BLaER1 (cell line): ENCODE measurements at regions not wholly inside any gene's neighbourhood (a gene's known extent, or its start where the extent isn't known, plus 50 kb on each side); places are given as distances from the start of the nearest gene placed in this dataset.
"Not testable (repeated sequence)": the region's sequence is repeated elsewhere in the genome, so short reads cannot be mapped to it uniquely, and the experiment has no call there.

Source experiments
- H3K27ac ChIP-seq: shearing (Covaris generic); formaldehyde crosslinking; 2 replicates; pipeline ENCODE4 v1.8.1; 2022
- H3K27me3 ChIP-seq: shearing (Covaris generic); formaldehyde crosslinking; 2 replicates; pipeline ENCODE4 v1.8.1; 2022
- H3K36me3 ChIP-seq: shearing (Covaris generic); formaldehyde crosslinking; 2 replicates; pipeline ENCODE4 v1.8.1; 2022
- H3K4me1 ChIP-seq: shearing (Covaris generic); formaldehyde crosslinking; 2 replicates; pipeline ENCODE4 v1.8.1; 2022
- H3K4me2 ChIP-seq: shearing (Covaris generic); formaldehyde crosslinking; 2 replicates; pipeline ENCODE4 v1.8.1; 2022
- H3K4me3 ChIP-seq: shearing (Covaris generic); formaldehyde crosslinking; 2 replicates; pipeline ENCODE4 v1.8.1; 2022
- H3K9ac ChIP-seq: shearing (Covaris generic); formaldehyde crosslinking; 2 replicates; pipeline ENCODE4 v1.8.1; 2022
- H3K9me3 ChIP-seq: shearing (Covaris generic); formaldehyde crosslinking; 2 replicates; pipeline ENCODE4 v1.8.1; 2022
- H4K20me1 ChIP-seq: shearing (Covaris generic); formaldehyde crosslinking; 2 replicates; pipeline ENCODE4 v1.8.1; 2022
- Cebpa-rat ChIP-seq: shearing (Covaris generic); IDR thresholded peaks from 2 replicates; pipeline ENCODE4 v1.8.1; 2022

DNA sequence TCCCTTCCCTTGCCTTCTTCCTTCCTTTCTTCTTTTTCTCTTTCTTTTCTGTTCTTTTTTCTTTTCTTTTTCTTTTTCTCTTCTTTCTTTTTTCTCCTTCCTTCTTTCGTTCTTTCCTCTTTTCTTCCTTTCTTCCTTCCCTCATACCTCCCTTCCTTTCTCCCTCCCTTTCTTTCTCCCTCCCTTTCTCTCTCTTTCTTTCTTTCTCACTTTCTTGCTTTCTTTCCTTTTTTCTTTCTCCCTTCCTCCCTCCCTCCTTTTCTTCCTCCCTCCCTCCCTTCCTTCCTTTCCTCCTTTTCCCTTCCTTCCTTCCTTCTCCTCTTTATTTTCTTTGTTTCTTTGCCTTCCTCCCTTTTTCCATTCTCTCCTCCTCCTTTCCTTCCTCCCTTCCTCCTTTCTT is 96.3 kb downstream of the POM121L12 start:
- TF ChIP-seq Cebpa-rat, result no peak
- Histone ChIP-seq H3K9me3 (no peaks in the 10 kb centered on the region), H3K4me1 (no peaks in the 10 kb centered on the region), H4K20me1 (no peaks in the 10 kb centered on the region), H3K27me3 (no peaks in the 10 kb centered on the region), H3K9ac (no peak overlapping the region), H3K27ac (no peak overlapping the region), H3K4me3 (no peak overlapping the region), H3K4me2 (no peak overlapping the region), H3K36me3 (no peaks in the 10 kb centered on the region)

DNA sequence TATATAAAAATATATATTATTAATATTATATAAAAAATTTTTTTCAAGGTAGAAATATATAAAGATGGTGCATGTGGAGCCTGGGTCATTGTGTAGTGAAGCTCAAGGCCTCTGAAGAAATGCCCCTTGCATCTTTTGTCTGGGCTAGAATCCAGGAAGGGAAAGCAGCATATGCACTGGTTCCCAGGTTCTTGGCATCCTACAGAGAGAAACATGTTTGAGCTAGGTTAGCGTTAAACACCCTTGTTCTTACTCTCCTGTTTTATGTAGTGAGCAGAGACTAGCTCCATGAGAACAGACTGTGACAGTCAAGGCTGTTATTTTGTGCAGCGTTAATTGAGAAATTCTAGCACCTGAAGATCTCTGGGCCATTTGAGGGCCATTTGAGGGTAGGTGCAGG is 116.1 kb downstream of the POM121L12 start:
- H3K27ac ChIP-seq, result no peak overlapping the region
- H3K4me3 ChIP-seq, result no peak overlapping the region
- no peak overlapping the region for H3K9ac ChIP-seq
- no peak for TF ChIP-seq Cebpa-rat
- H3K9me3 ChIP-seq, result no peaks in the 10 kb centered on the region
- H4K20me1 ChIP-seq, result no peaks in the 10 kb centered on the region
- H3K27me3 ChIP-seq, result no peaks in the 10 kb centered on the region
- H3K36me3 ChIP-seq, result no peaks in the 10 kb centered on the region
- peaks cover 11% of the 10 kb centered on the region for H3K4me1 ChIP-seq
- H3K4me2 ChIP-seq, result no peak overlapping the region

DNA sequence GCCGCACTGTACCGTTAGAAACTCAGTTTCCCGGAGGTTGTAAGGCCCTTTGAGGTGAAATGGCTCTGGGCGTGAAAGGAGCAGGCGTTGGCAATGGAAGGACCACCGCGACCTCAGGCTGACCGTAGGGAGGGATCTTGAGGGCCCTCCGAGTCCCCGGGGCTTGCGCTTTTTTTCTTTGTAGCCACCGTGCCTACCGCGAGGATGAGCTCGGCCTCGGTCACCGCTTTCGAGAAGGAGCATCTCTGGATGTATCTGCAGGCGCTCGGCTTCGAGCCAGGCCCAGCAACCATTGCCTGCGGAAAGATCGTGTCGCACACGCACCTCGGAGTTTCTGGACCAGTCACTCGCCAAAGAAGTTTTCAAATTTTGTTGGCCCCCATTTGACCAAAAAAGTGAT is 151.8 kb downstream of the POM121L12 start:
- H3K4me2 ChIP-seq, H3K27ac ChIP-seq, H3K9me3 ChIP-seq, H4K20me1 ChIP-seq, H3K4me3 ChIP-seq, H3K27me3 ChIP-seq, H3K4me1 ChIP-seq, H3K36me3 ChIP-seq, H3K9ac ChIP-seq: not testable (repeated sequence)

DNA sequence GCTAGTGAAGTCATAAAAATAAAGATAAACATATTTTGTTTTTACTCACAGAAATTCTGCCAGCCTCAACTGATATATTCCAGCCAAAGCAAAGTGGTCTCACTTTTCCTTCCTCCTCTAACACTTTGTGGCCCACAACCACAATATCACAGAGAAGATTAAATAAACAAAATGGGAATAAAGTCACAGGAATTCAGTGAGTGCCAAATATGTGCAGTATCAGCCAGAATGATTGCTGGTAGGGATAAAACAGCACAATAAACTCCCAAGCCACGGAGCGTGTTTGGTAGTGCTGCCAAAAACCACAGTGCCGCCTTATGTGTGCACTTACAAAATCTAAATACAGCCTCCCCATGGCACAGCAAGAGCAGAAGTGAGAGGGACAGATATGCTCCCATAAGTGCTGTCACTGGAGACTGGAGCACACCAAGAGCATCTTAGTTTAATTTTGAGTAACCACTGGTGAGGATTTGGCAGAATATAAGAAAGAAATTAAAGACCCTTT is 155.8 kb downstream of the POM121L12 start:
- H3K9me3 ChIP-seq, result no peaks in the 10 kb centered on the region
- H3K9ac ChIP-seq, result no peak overlapping the region
- no peak for TF ChIP-seq Cebpa-rat
- H4K20me1 ChIP-seq, result no peaks in the 10 kb centered on the region
- H3K27me3 ChIP-seq, result no peaks in the 10 kb centered on the region
- no peak overlapping the region for H3K4me2 ChIP-seq
- H3K27ac ChIP-seq, result no peak overlapping the region
- H3K4me1 ChIP-seq, result no peaks in the 10 kb centered on the region
- H3K4me3 ChIP-seq, result no peak overlapping the region
- H3K36me3 ChIP-seq, result no peaks in the 10 kb centered on the region

DNA sequence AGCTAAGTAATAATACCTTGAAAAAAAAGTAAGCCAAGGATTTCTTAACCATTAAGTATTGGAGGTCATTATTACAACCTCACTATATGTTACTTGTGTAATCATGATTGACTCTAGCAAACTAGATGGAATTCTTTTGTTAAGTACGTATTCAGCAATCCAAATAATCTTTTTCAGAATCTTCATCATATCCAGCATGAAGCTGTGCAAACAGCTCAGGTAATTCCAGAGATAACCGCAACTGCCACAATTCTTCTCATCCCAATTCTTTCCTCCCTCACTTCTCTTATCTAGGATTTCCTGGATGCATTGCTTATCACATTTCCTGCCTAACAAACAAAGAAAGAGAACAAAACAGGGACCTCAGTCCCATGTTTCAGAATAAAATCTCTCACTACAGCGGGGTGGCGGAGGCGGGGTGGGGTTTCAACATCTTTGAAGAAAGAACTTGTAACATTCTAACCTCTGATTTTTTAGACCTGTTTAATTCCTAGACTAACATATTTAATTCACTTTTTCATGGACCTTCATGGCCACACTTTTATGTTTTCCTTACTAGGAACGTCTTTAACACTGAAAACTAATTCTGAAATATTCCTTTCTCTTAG is 156.5 kb downstream of the POM121L12 start:
- Histone ChIP-seq H3K4me3 (no peak overlapping the region), H3K27ac (no peak overlapping the region), H3K36me3 (no peaks in the 10 kb centered on the region), H3K9ac (no peak overlapping the region), H3K4me2 (no peak overlapping the region), H4K20me1 (no peaks in the 10 kb centered on the region), H3K9me3 (no peaks in the 10 kb centered on the region), H3K4me1 (no peaks in the 10 kb centered on the region), H3K27me3 (no peaks in the 10 kb centered on the region)
- no peak for TF ChIP-seq Cebpa-rat

DNA sequence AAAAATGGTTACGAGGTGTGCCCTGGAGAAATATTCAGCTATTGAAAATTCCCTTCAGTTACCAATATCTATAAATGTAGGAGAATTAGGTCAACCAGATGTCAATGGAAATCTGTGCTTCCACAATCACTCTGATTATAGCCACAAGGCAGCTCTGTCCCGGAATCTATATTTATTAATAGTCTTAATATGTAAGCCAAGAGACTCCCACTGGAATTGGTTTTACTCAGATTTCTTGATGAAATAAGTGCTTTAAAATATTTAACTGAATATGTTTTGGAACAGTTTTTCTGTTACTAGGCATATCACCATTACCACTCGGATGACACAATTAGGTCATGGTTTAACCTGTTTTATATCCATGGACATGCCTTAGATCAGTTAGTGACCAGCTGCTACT is 169.6 kb downstream of the POM121L12 start:
- Histone ChIP-seq H3K27me3 (no peaks in the 10 kb centered on the region), H4K20me1 (no peaks in the 10 kb centered on the region), H3K4me2 (no peak overlapping the region), H3K27ac (no peak overlapping the region), H3K9ac (no peak overlapping the region), H3K9me3 (peaks cover 4% of the 10 kb centered on the region; the same call in 1 of the 2 replicates), H3K4me3 (no peak overlapping the region), H3K36me3 (no peaks in the 10 kb centered on the region), H3K4me1 (no peaks in the 10 kb centered on the region)
- no peak for TF ChIP-seq Cebpa-rat

DNA sequence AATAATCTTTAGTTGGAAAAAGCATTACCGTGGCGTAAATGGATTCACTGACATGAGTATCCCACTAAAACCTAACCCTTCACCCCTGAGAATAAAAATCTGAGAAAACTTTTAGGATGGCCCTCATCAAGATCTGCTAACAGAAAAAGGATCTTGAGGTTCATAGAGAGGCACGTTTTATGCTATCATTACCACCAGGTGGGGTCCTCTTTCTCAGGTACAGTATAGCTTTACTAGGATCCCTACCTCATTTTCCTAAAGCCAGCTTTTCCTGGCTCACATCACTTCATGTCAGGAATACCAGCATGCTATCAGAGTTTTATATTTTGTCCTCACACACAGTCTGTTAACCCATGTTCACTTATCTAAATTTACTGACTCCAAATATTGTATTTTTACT is 173.7 kb downstream of the POM121L12 start:
- Histone ChIP-seq H3K4me1 (no peaks in the 10 kb centered on the region), H3K9me3 (peaks cover 16% of the 10 kb centered on the region), H3K27me3 (no peaks in the 10 kb centered on the region), H3K36me3 (no peaks in the 10 kb centered on the region), H3K4me2 (no peak overlapping the region), H3K27ac (no peak overlapping the region), H3K4me3 (no peak overlapping the region), H4K20me1 (no peaks in the 10 kb centered on the region), H3K9ac (no peak overlapping the region)
- TF ChIP-seq Cebpa-rat, result no peak

DNA sequence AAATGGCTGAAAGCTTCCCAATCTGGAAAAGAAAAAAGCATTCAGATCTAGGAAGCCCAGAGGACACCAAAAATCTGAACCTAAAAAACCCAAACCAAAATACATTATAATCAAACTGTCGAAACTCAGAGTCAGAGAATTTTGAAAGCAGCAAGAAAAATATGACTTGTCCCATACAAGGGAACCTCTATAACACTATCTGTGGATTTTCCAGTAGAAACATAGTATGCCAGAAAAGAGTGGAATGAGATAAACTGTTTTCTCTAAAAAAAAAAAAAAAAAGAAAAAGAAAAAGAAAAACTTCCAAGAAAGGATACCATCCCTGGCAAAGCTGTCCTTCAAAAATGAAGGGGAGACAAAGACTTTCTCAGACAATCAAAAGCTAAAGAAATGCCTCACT is 179.0 kb downstream of the POM121L12 start:
- Histone ChIP-seq H3K36me3 (no peaks in the 10 kb centered on the region), H3K9me3 (peaks cover 45% of the 10 kb centered on the region)

DNA sequence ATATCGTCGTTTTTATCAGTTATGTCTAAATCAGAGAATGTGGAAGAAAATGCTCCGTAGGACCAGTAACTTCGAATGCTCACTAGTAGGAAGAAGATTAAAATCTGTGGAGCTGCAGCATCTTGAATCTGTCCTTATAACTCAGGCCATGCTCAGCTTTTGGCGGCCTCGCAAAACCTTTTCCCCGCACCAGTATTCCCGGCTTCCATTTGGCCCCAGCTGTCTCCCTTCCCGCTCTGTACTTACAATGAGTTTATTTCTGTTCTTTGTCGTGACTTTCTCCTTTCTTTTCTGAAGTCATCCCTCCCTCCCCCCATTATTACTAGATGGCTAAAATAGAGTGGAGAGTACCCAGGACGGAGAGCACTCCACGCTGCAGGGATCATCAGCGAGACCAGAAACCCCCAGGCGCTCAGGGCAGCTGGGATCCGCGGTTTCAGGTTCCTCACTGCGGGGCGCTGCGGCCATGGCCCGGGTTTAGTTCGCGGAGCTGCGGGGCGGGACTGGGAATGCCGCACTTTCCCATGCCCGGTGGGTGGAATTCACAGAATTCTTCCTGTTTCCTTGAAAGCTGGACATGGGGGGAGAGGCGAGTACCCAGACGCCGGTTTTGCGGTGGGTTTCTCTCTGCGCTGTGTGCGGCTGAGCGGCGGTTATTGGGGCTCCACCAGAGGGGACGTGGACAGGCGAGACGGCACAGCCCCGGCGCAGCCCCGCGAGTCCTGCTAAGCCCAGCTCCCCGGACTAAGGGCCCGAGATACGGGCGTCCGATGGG is 183.5 kb downstream of the POM121L12 start:
- H3K9me3 ChIP-seq, result peaks cover 35% of the 10 kb centered on the region
- H3K4me3 ChIP-seq, result no peak overlapping the region
- no peak overlapping the region for H3K9ac ChIP-seq
- H4K20me1 ChIP-seq, result no peaks in the 10 kb centered on the region
- H3K4me1 ChIP-seq, result no peaks in the 10 kb centered on the region
- no peaks in the 10 kb centered on the region for H3K36me3 ChIP-seq
- H3K27me3 ChIP-seq, result no peaks in the 10 kb centered on the region
- no peak for TF ChIP-seq Cebpa-rat
- H3K27ac ChIP-seq, result no peak overlapping the region
- no peak overlapping the region for H3K4me2 ChIP-seq

More for the DNA sequence above, 179.0 kb downstream of the POM121L12 start:
- H3K4me3 ChIP-seq, result no peak overlapping the region
- H3K9ac ChIP-seq, result no peak overlapping the region
- no peak overlapping the region for H3K4me2 ChIP-seq
- H3K27ac ChIP-seq, result no peak overlapping the region
- H3K4me1 ChIP-seq, result no peaks in the 10 kb centered on the region
- no peaks in the 10 kb centered on the region for H3K27me3 ChIP-seq
- no peaks in the 10 kb centered on the region for H4K20me1 ChIP-seq
- no peak for TF ChIP-seq Cebpa-rat

DNA sequence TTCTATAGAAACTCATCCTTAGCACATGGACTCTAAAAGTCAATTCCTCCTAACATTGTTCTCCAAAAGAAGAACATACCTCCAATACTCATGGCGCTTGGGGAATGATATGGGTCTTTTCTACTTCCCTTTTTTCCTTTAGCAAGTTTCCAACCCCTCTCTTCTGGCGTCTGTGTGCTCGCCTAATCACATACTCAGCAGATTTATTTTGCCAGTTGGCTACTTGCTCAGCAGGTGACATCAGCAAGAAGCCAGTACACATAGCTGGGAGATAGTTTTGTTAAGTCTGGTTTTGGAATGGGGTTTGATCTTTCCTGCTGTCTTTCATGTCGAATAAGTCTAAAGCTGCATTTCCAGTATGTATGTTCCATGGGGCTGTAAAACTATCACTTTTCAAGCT is 193.8 kb downstream of the POM121L12 start:
- Histone ChIP-seq H3K36me3 (no peaks in the 10 kb centered on the region), H3K4me1 (no peaks in the 10 kb centered on the region), H3K27me3 (no peaks in the 10 kb centered on the region), H3K9me3 (no peaks in the 10 kb centered on the region), H3K27ac (no peak overlapping the region), H3K4me2 (no peak overlapping the region), H3K9ac (no peak overlapping the region), H4K20me1 (no peaks in the 10 kb centered on the region), H3K4me3 (no peak overlapping the region)
- no peak for TF ChIP-seq Cebpa-rat
